GM12878 (cell line): ENCODE measurements at regions not wholly inside any gene's neighbourhood (a gene's known extent, or its start where the extent isn't known, plus 50 kb on each side); places are given as distances from the start of the nearest gene placed in this dataset.

ENCODE experiments used
- ATAC-seq: fragments of 200-7000 bp; cut with Tn5 transposase; 3 replicates; pipeline ENCODE4 v1.9.1; 2020; ENCODE audit warnings: mild to moderate bottlenecking, moderate library complexity
- BruUV-seq: library from RNA; stranded (reverse); fragments of 400-500 nt; replicated peaks from 2 replicates; lab custom pipeline; 2021; lab: Mats Ljungman, UMichigan
- CTCF ChIA-PET: fragments of 300-600 bp; sonication (Branson Sonifier 250); formaldehyde crosslinking; extraction: SDS; loops from one replicate; lab custom pipeline; 2021; ENCODE audit warnings: inconsistent platforms; lab: Yijun Ruan, JAX
- POLR2A ChIA-PET: fragments of 350-600 bp; formaldehyde crosslinking; extraction: SDS; loops from one replicate; lab custom pipeline; 2021; ENCODE audit warnings: inconsistent platforms; lab: Charles Lee
- RAD21 ChIA-PET: fragments of 300-600 bp; sonication (Branson Sonifier 250); formaldehyde crosslinking; loops from one replicate; lab custom pipeline; 2023; ENCODE audit warnings: antibody characterized with exemption; ENCODE audit not compliant: unreplicated experiment; lab: Charles Lee
- SMC1A ChIA-PET: fragments of 300-600 bp; sonication (Branson Sonifier 250); formaldehyde crosslinking; loops from one replicate; lab custom pipeline; 2023; ENCODE audit not compliant: unreplicated experiment, uncharacterized antibody; lab: Charles Lee
- DNase-seq: peaks from one replicate; pipeline ENCODE4 v3.0.0-alpha.2; 2011; ENCODE audit warnings: low read depth, low spot score
- FAIRE-seq: peaks from 3 replicates; lab custom pipeline; 2011; peaks lifted over from hg19 to GRCh38; lab: Jason Lieb, UNC
- H2AFZ ChIP-seq: 2 replicates; pipeline ENCODE4 v1.6.0; 2011; ENCODE audit warnings: low read depth, low read length, control low read depth; ENCODE audit not compliant: control insufficient read depth
- H3K27ac ChIP-seq: 2 replicates; pipeline ENCODE4 v1.5.1; 2011; ENCODE audit warnings: control low read depth; ENCODE audit not compliant: control insufficient read depth, insufficient read depth
- H3K27me3 ChIP-seq, 2 experiments: replicated peaks in 1 of 2; 2 replicates each; pipeline versions ENCODE4 v1.6.0 to v1.6.1; 2011; ENCODE audit warnings: low read length in 1 of 2; ENCODE audit not compliant: control insufficient read depth in 2 of 2, insufficient read depth in 2 of 2
- H3K36me3 ChIP-seq, 2 experiments: 2 replicates each; pipeline ENCODE4 v1.5.1; 2011; ENCODE audit warnings: low read length in 1 of 2; ENCODE audit not compliant: control insufficient read depth in 2 of 2, insufficient read depth in 2 of 2
- H3K4me1 ChIP-seq: 2 replicates; pipeline ENCODE4 v1.6.1; 2011; ENCODE audit warnings: mild to moderate bottlenecking, low read length, moderate library complexity, mixed read lengths; ENCODE audit not compliant: control insufficient read depth, insufficient read depth
- H3K4me2 ChIP-seq: 2 replicates; pipeline ENCODE4 v1.6.0; 2011; ENCODE audit warnings: control low read depth; ENCODE audit not compliant: control insufficient read depth, insufficient read depth
- H3K4me3 ChIP-seq: fragments of 200-600 bp; sonication (generic); 2 replicates; pipeline ENCODE4 v1.5.1; 2016
- H3K79me2 ChIP-seq: 2 replicates; pipeline ENCODE4 v1.6.0; 2011; ENCODE audit warnings: low read length; ENCODE audit not compliant: control insufficient read depth, insufficient read depth
- H3K9ac ChIP-seq: 2 replicates; pipeline ENCODE4 v1.8.0; 2011; ENCODE audit warnings: low read length, control low read depth, mixed read lengths; ENCODE audit not compliant: control insufficient read depth, insufficient read depth
- H3K9me3 ChIP-seq: replicated peaks from 3 replicates; pipeline ENCODE4 v1.5.1; 2011; ENCODE audit warnings: mild to moderate bottlenecking, low read length; ENCODE audit not compliant: control insufficient read depth, insufficient read depth
- H4K20me1 ChIP-seq: 2 replicates; pipeline ENCODE4 v1.6.0; 2011; ENCODE audit not compliant: control insufficient read depth, insufficient read depth
- ASH2L ChIP-seq: fragments of 300-600, 200-600 bp; sonication (generic); IDR thresholded peaks from 2 replicates; pipeline ENCODE4 v1.6.1; 2017; ENCODE audit warnings: low read depth, mild to moderate bottlenecking, borderline replicate concordance
- HCFC1 ChIP-seq: fragments of 150-350 bp; IDR thresholded peaks from 2 replicates; pipeline ENCODE4 v1.6.1; 2014; ENCODE audit warnings: low read length
- MLLT1 ChIP-seq: fragments of 450-650 bp; IDR thresholded peaks from 2 replicates; pipeline ENCODE4 v1.6.1; 2016; ENCODE audit warnings: mild to moderate bottlenecking
- NFIC ChIP-seq: IDR thresholded peaks from 2 replicates; pipeline ENCODE4 v1.6.1; 2012; ENCODE audit warnings: low read depth, mild to moderate bottlenecking, inconsistent platforms, low read length, moderate library complexity
- POLR2A ChIP-seq: IDR thresholded peaks from 2 replicates; pipeline ENCODE4 v1.6.1; 2011; ENCODE audit warnings: low read depth, mild to moderate bottlenecking, low read length
- POLR2AphosphoS2 ChIP-seq: IDR thresholded peaks from 2 replicates; pipeline ENCODE4 v1.6.1; 2011; ENCODE audit warnings: low read depth, mild to moderate bottlenecking, low read length, improper control_type of control experiment, moderate library complexity
- RAD51 ChIP-seq: fragments of 450-650 bp; IDR thresholded peaks from 2 replicates; pipeline ENCODE4 v1.6.1; 2016; ENCODE audit warnings: moderate library complexity, mild to moderate bottlenecking, inconsistent platforms
- STAT1 ChIP-seq: fragments of 450-650 bp; conservative IDR thresholded peaks from 2 replicates; pipeline ENCODE4 v1.6.1; 2014; ENCODE audit warnings: antibody characterized with exemption, mild to moderate bottlenecking
- TBL1XR1 ChIP-seq: IDR thresholded peaks from 2 replicates; pipeline ENCODE4 v1.6.1; 2012; ENCODE audit warnings: low read depth, low read length, improper control_type of control experiment
- WRNIP1 ChIP-seq: IDR thresholded peaks from 2 replicates; pipeline ENCODE4 v1.6.1; 2011; ENCODE audit warnings: low read depth, low read length, improper control_type of control experiment, borderline replicate concordance
- ZBTB11 ChIP-seq: fragments of 450-650 bp; formaldehyde crosslinking; IDR thresholded peaks from 2 replicates; pipeline ENCODE4 v1.5.0; 2022; ENCODE audit warnings: mild to moderate bottlenecking, missing genetic modification characterization
- ZNF592 ChIP-seq: fragments of 450-650 bp; IDR thresholded peaks from 2 replicates; pipeline ENCODE4 v1.6.1; 2017; ENCODE audit warnings: mild to moderate bottlenecking, moderate library complexity
- ZNF687 ChIP-seq: fragments of 450-650 bp; IDR thresholded peaks from 2 replicates; pipeline ENCODE4 v1.6.1; 2017; ENCODE audit warnings: mild to moderate bottlenecking, moderate library complexity
- WGBS: methylation state at CpG from one replicate; pipeline ENCODE4 v1.1.6; 2016; ENCODE audit warnings: low lambda C conversion rate; ENCODE audit not compliant: insufficient replicate concordance, insufficient coverage; ENCODE audit errors: missing lambda C conversion rate; 5-methylcytosine and 5-hydroxymethylcytosine counted together
- in situ Hi-C: fragments of 300-500 bp; cut with MboI; formaldehyde crosslinking; loops from 9 replicates; pipeline ENCODE4 v1.14.3; 2018; ENCODE audit warnings: mixed read lengths
- intact Hi-C: fragments of 100-400 bp; cut with micrococcal nuclease; formaldehyde crosslinking; loops from one replicate; pipeline ENCODE4 v1.14.2; 2022; ENCODE audit not compliant: unreplicated experiment

GRCh38 chr10:64786989-64787388, 1265.8 kb downstream of the REEP3 start:
- RAD21 ChIA-PET, result no interaction called here
- Histone ChIP-seq H3K27ac (no peak overlapping the region), H3K9ac (no peak overlapping the region), H3K79me2 (no peaks in the 10 kb centered on the region), H3K36me3 (no peaks in the 10 kb centered on the region), H4K20me1 (no peaks in the 10 kb centered on the region), H3K4me1 (no peaks in the 10 kb centered on the region), H3K9me3 (no peaks in the 10 kb centered on the region; the same call in 2 of the 3 replicates), H3K27me3 (no peaks in the 10 kb centered on the region), H3K4me2 (no peak overlapping the region), H3K4me3 (no peak overlapping the region), H2AFZ (no peak overlapping the region)
- ATAC-seq (no peak), DNase-seq (no peak), FAIRE-seq (no peak)
- SMC1A ChIA-PET, result no interaction called here
- in situ Hi-C loops, result no loop called here
- CTCF ChIA-PET, result no interaction called here
- POLR2A ChIA-PET, result interaction anchor here (0.6 kb wide), 2 partner anchors 35 to 371 kb away, joined by 3 to 4 read pairs; no protein-coding TSS in a partner anchor
- BruUV-seq, result no TSS peak
- 17% methylated on average over 2 of the region's 2 CpGs for WGBS
- intact Hi-C loops, result no loop called here
- TF ChIP-seq HCFC1 (no peak), ZNF592 (no peak), POLR2A (no peak), ZBTB11 (CRISPR knock-in tag) (no peak), ZNF687 (no peak), TBL1XR1 (no peak), RAD51 (no peak), MLLT1 (no peak), WRNIP1 (no peak), POLR2AphosphoS2 (no peak), NFIC (no peak), ASH2L (no peak), STAT1 (no peak)
